ENCODE measurements at regions not wholly inside any gene's neighbourhood (a gene's known extent, or its start where the extent isn't known, plus 50 kb on each side); places are given as distances from the start of the nearest gene placed in this dataset.
"Not testable (repeated sequence)": the region's sequence is repeated elsewhere in the genome, so short reads cannot be mapped to it uniquely, and the experiment has no call there.

GRCh38 chrX:122094611-122095010, 1047.2 kb downstream of the GLUD2 start:
- H3K36me3 Mint-ChIP-seq, result no peaks in the 10 kb centered on the region

DNA sequence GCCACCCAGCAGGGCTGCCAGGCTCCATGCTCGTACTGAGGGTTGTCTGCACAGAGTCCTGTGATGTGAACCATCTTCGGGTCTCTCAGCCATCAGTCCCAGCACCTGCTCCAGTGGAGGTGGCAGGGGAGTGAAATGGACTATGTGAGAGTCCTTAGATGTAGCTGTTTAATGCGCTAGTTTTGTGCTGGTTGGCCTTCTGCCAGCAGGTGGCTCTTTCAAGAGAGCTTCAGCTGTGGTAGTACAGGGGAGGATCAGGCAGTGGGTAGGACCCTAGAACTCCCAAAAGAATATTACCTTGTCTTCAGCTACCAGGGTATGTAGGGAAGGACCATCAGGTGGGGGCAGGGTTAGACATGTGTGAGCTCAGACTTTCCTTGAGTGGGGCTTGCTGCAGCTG, 1066.0 kb downstream of the GLUD2 start:
- Mint-ChIP-seq H3K9me3 (peaks cover 4% of the 10 kb centered on the region), H3K27ac (no peak overlapping the region), H3K36me3 (no peaks in the 10 kb centered on the region), H3K4me3 (no peak overlapping the region), H3K4me1 (no peaks in the 10 kb centered on the region)
- no peak for ATAC-seq
- no peak for DNase-seq (ENCODE audit: low spot score in 2 of 2)

More at GRCh38 chrX:122094611-122095010, 1047.2 kb downstream of the GLUD2 start:
- Mint-ChIP-seq H3K4me3 (no peak overlapping the region), H3K4me1 (no peaks in the 10 kb centered on the region), H3K27ac (no peak overlapping the region), H3K9me3 (peaks cover 3% of the 10 kb centered on the region)
- ATAC-seq, result no peak
- no peak for DNase-seq (ENCODE audit: low spot score in 2 of 2)

- Mint-ChIP-seq H3K36me3 (no peaks in the 10 kb centered on the region), H3K9me3 (peaks cover 4% of the 10 kb centered on the region), H3K4me3 (no peak overlapping the region), H3K4me1 (no peaks in the 10 kb centered on the region), H3K27ac (no peak overlapping the region)
- DNase-seq (ENCODE audit: low spot score in 2 of 2), result no peak
- ATAC-seq, result no peak
Measured at GRCh38 chrX:122113896-122114295, 1066.5 kb downstream of the GLUD2 start.

- ATAC-seq, result no peak
- peaks cover 4% of the 10 kb centered on the region for H3K9me3 Mint-ChIP-seq
- H3K4me3 Mint-ChIP-seq, result no peak overlapping the region
- H3K4me1 Mint-ChIP-seq, result no peaks in the 10 kb centered on the region
- H3K27ac Mint-ChIP-seq, result no peak overlapping the region
- DNase-seq (ENCODE audit: low spot score in 2 of 2), result no peak
- H3K36me3 Mint-ChIP-seq, result no peaks in the 10 kb centered on the region
Measured at GRCh38 chrX:122115604-122116003, 1068.2 kb downstream of the GLUD2 start.

GRCh38 chrX:122119361-122119760, 1064.7 kb upstream of the GRIA3 start:
- Mint-ChIP-seq H3K4me3 (no peak overlapping the region), H3K27ac (no peak overlapping the region), H3K36me3 (no peaks in the 10 kb centered on the region), H3K9me3 (peaks cover 4% of the 10 kb centered on the region), H3K4me1 (no peaks in the 10 kb centered on the region)
- DNase-seq (ENCODE audit: low spot score in 2 of 2) (no peak), ATAC-seq (no peak)

- Mint-ChIP-seq H3K4me1 (no peaks in the 10 kb centered on the region), H3K27ac (no peak overlapping the region), H3K36me3 (no peaks in the 10 kb centered on the region), H3K4me3 (no peak overlapping the region), H3K9me3 (peaks cover 6% of the 10 kb centered on the region)
- no peak for ATAC-seq
- DNase-seq (ENCODE audit: low spot score in 2 of 2), result no peak
Measured at GRCh38 chrX:122122274-122122673, 1061.8 kb upstream of the GRIA3 start.

- ATAC-seq, result no peak
- Mint-ChIP-seq H3K27ac (no peak overlapping the region), H3K4me3 (no peak overlapping the region)
Measured at GRCh38 chrX:122133478-122133877, 1050.6 kb upstream of the GRIA3 start.

DNA sequence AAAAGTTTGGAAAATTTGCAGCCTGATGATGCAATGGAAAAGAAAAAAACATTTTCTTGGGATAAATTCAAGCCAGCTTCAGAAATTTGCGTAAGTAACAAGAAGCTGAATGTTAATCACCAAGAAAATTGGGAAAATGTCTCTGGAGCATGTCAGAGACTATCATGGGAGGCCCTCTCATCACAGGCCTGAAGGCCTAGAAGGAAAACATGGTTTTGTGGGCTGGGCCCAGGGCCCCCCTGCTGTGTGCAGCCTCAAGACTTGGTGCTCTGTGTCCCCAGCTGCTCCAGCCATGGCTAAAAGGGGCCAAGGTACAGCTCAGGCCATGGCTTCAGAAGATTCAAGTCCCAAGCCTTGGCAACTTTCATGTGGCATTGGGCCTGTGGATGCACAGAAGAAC, 1049.8 kb upstream of the GRIA3 start:
- no peak overlapping the region for H3K27ac Mint-ChIP-seq
- H3K36me3 Mint-ChIP-seq, result no peaks in the 10 kb centered on the region
- H3K4me3 Mint-ChIP-seq, result no peak overlapping the region
- ATAC-seq, result no peak
- no peak for DNase-seq (ENCODE audit: low spot score in 2 of 2)
- H3K4me1 Mint-ChIP-seq, result no peaks in the 10 kb centered on the region
- peaks cover 7% of the 10 kb centered on the region for H3K9me3 Mint-ChIP-seq

More at GRCh38 chrX:122133478-122133877, 1050.6 kb upstream of the GRIA3 start:
- Mint-ChIP-seq H3K9me3 (peaks cover 7% of the 10 kb centered on the region), H3K36me3 (no peaks in the 10 kb centered on the region), H3K4me1 (no peaks in the 10 kb centered on the region)
- no peak for DNase-seq (ENCODE audit: low spot score in 2 of 2)

GRCh38 chrX:122135070-122135469, 1049.0 kb upstream of the GRIA3 start:
- Mint-ChIP-seq H3K4me3 (no peak overlapping the region), H3K36me3 (no peaks in the 10 kb centered on the region), H3K27ac (no peak overlapping the region), H3K9me3 (peaks cover 5% of the 10 kb centered on the region), H3K4me1 (no peaks in the 10 kb centered on the region)
- DNase-seq (ENCODE audit: low spot score in 2 of 2) (no peak), ATAC-seq (no peak)

DNA sequence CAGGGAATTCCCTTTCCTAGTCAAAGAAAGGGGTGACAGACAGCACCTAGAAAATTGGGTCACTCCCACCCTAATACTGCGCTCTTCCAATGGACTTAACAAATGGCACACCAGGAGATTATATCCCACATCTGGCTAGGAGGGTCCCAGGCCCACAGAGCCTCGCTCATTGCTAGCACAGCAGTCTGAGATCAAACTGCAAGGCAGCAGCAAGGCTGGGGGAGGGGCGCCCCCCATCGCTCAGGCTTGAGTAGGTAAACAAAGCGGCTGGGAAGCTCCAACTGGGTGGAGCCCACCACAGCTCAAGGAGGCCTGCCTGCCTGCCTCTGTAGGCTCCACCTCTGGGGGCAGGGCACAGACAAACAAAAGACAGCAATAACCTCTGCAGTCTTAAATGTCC, 1043.9 kb upstream of the GRIA3 start:
- not testable (repeated sequence) for H3K27ac Mint-ChIP-seq; H3K4me3 Mint-ChIP-seq; H3K9me3 Mint-ChIP-seq; DNase-seq (ENCODE audit: low spot score in 2 of 2); H3K4me1 Mint-ChIP-seq; ATAC-seq; H3K36me3 Mint-ChIP-seq

- no peak overlapping the region for H3K27ac Mint-ChIP-seq
- no peak for DNase-seq (ENCODE audit: low spot score in 2 of 2)
- no peak for ATAC-seq
- H3K9me3 Mint-ChIP-seq, result no peaks in the 10 kb centered on the region
- H3K4me1 Mint-ChIP-seq, result no peaks in the 10 kb centered on the region
- H3K36me3 Mint-ChIP-seq, result no peaks in the 10 kb centered on the region
- no peak overlapping the region for H3K4me3 Mint-ChIP-seq
Measured at GRCh38 chrX:122154019-122154418, 1030.1 kb upstream of the GRIA3 start.

DNA sequence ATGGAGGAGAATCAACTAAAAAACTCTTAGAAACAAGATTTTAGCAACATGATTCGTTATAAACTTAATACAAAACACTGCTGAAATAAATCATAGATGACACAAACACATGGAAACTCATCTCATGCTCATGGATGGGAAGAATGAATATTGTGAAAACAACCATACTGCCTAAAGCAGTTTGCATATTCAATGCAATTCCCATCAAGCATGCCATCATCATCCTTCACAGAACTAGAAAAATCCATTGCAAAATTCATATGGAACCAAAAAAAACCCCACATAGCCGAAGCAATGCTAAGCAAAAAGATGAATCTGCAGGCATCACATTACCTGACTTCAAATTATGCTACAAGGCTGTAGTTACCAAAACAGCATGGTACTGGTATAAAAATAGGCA, 1015.8 kb upstream of the GRIA3 start:
- Mint-ChIP-seq H3K9me3 (peaks cover 6% of the 10 kb centered on the region), H3K4me3 (no peak overlapping the region), H3K36me3 (no peaks in the 10 kb centered on the region), H3K4me1 (no peaks in the 10 kb centered on the region), H3K27ac (no peak overlapping the region)
- no peak for ATAC-seq
- no peak for DNase-seq (ENCODE audit: low spot score in 2 of 2)

DNA sequence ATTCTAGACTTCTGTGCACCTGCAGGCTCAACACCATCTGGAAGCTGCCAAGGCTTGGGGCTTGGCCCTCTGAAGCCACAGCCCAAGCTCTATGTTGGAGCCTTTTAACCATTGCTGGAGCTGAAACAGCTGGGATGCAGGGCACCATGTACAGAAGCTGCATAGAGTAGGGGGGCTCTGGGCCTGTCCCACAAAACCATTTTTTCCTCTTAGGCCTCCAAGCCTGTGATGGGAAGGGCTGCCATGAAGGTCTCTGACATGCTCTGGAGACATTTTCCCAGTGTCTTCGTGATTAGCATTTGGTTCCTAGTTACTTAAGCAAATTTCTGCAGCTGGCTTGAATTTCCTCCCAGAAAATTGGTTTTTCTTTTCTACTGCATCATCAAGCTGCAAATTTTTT, 999.3 kb upstream of the GRIA3 start:
- Mint-ChIP-seq H3K9me3 (peaks cover 11% of the 10 kb centered on the region), H3K36me3 (no peaks in the 10 kb centered on the region), H3K4me1 (no peaks in the 10 kb centered on the region), H3K4me3 (no peak overlapping the region), H3K27ac (no peak overlapping the region)
- DNase-seq (ENCODE audit: low spot score in 2 of 2) (no peak), ATAC-seq (no peak)

DNA sequence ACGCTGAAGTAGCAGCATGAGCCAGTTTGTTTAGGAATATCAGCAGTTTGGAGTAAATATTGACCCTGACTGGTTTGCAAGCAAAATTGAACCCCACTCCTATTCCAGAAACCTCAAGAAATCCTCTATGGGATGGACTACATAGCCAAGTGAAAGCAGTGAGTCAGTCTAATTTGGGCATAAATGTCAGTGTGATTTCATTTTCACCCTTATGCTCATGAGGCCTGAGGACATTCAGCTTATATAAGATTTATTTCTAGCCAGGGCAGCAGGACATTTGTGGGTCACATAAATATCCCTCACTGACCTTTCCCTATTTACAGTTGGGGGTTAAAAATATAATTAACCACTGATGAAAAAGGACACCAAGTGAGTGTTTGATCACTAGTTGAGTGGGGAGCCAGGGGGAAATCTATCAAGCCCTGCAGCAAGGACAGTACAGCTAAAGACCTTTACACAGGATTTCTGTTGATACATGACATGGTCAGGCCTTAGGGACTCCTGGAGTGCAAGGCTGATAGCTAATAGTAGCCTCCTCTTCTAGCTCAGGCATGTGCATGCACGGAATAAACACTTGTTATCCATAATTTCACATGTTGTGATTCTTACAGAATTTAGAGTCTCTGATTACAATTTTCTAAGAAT, 996.9 kb upstream of the GRIA3 start:
- no peak for ATAC-seq
- no peak overlapping the region for H3K27ac Mint-ChIP-seq
- DNase-seq (ENCODE audit: low spot score in 2 of 2), result no peak
- no peaks in the 10 kb centered on the region for H3K4me1 Mint-ChIP-seq
- H3K9me3 Mint-ChIP-seq, result peaks cover 11% of the 10 kb centered on the region
- no peaks in the 10 kb centered on the region for H3K36me3 Mint-ChIP-seq
- H3K4me3 Mint-ChIP-seq, result no peak overlapping the region

- H3K4me3 Mint-ChIP-seq, result no peak overlapping the region
- peaks cover 7% of the 10 kb centered on the region for H3K9me3 Mint-ChIP-seq
- no peak overlapping the region for H3K27ac Mint-ChIP-seq
- no peaks in the 10 kb centered on the region for H3K36me3 Mint-ChIP-seq
- no peaks in the 10 kb centered on the region for H3K4me1 Mint-ChIP-seq
- DNase-seq (ENCODE audit: low spot score in 2 of 2) (no peak), ATAC-seq (no peak)
Measured at GRCh38 chrX:122188751-122189150, 995.3 kb upstream of the GRIA3 start.

DNA sequence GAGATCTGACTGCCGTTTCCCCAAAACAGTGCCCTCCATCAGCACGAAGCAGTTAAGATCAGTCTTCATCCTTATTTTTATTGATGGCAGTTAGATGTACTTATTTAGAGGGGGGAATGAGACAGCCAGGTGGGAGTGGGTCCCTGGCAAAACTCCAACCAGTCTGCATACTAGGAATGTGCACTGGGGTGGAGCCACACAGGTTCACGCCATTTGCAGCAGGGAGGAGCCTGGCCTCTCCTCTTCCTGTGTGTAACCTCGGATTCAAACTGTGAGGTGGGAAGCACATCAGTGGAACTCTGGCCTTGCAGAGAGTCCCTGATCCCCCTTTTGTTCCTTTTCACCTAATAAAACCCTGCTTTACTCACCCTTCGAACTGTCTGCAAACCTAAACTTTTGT, 987.7 kb upstream of the GRIA3 start:
- Mint-ChIP-seq H3K27ac (no peak overlapping the region), H3K4me1 (no peaks in the 10 kb centered on the region), H3K4me3 (no peak overlapping the region), H3K9me3 (peaks cover 7% of the 10 kb centered on the region), H3K36me3 (no peaks in the 10 kb centered on the region)
- ATAC-seq (no peak), DNase-seq (ENCODE audit: low spot score in 2 of 2) (no peak)

- DNase-seq (ENCODE audit: low spot score in 2 of 2) (no peak), ATAC-seq (no peak)
- Mint-ChIP-seq H3K4me1 (no peaks in the 10 kb centered on the region), H3K9me3 (peaks cover 3% of the 10 kb centered on the region), H3K36me3 (no peaks in the 10 kb centered on the region), H3K4me3 (no peak overlapping the region), H3K27ac (no peak overlapping the region)
Measured at GRCh38 chrX:122203399-122203798, 980.7 kb upstream of the GRIA3 start.

All from stimulated activated effector memory CD8-positive, alpha-beta T cell treated with anti-CD3 and anti-CD28 coated beads, Interleukin-12 subunit alpha, Interleukin-12 subunit beta, amount 100 ng/mL, for 72 hours (primary cell).